ENCODE measurements at regions not wholly inside any gene's neighbourhood (a gene's known extent, or its start where the extent isn't known, plus 50 kb on each side); places are given as distances from the start of the nearest gene placed in this dataset.

GRCh38 chr12:29943683-29944082 is 159.9 kb upstream of the TMTC1 start:
- intact Hi-C loops (cut with DNase I; ENCODE audit: low total_unique reads), result loop anchor here (1.0 kb wide), 1 partner anchor 14 kb away; no protein-coding TSS in a partner anchor
- Histone ChIP-seq H3K27ac (no peak overlapping the region), H3K4me3 (no peak overlapping the region), H3K27me3 (no peaks in the 10 kb centered on the region), H3K4me1 (no peaks in the 10 kb centered on the region), H3K36me3 (no peaks in the 10 kb centered on the region), H3K9me3 (no peaks in the 10 kb centered on the region)
- in situ Hi-C loops (cut with MboI; ENCODE audit: low sequenced_read_pairs in 4 of 4), result no loop called here
- no peak for ATAC-seq
- TF ChIP-seq, protein P1, sequence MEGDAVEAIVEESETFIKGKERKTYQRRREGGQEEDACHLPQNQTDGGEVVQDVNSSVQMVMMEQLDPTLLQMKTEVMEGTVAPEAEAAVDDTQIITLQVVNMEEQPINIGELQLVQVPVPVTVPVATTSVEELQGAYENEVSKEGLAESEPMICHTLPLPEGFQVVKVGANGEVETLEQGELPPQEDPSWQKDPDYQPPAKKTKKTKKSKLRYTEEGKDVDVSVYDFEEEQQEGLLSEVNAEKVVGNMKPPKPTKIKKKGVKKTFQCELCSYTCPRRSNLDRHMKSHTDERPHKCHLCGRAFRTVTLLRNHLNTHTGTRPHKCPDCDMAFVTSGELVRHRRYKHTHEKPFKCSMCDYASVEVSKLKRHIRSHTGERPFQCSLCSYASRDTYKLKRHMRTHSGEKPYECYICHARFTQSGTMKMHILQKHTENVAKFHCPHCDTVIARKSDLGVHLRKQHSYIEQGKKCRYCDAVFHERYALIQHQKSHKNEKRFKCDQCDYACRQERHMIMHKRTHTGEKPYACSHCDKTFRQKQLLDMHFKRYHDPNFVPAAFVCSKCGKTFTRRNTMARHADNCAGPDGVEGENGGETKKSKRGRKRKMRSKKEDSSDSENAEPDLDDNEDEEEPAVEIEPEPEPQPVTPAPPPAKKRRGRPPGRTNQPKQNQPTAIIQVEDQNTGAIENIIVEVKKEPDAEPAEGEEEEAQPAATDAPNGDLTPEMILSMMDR (IDR thresholded peaks at IDR 0.05 in 4 of 5, conservative IDR thresholded peaks at IDR 0.05 in 1 of 5), result no peak
- TF ChIP-seq POLR2A (IDR thresholded peaks at IDR 0.05), result no peak
- no peak for DNase-seq

- ATAC-seq (no peak), DNase-seq (no peak)
- H3K9me3 ChIP-seq, result no peaks in the 10 kb centered on the region
- intact Hi-C loops (cut with DNase I; ENCODE audit: low total_unique reads), result no loop called here
- in situ Hi-C loops (cut with MboI; ENCODE audit: low sequenced_read_pairs in 4 of 4), result no loop called here
- H3K36me3 ChIP-seq, result no peaks in the 10 kb centered on the region
- no peak overlapping the region for H3K27ac ChIP-seq
- no peak overlapping the region for H3K4me3 ChIP-seq
- H3K4me1 ChIP-seq, result no peaks in the 10 kb centered on the region
- no peaks in the 10 kb centered on the region for H3K27me3 ChIP-seq
- TF ChIP-seq POLR2A (IDR thresholded peaks at IDR 0.05), result no peak
- TF ChIP-seq, protein P1 (IDR thresholded peaks at IDR 0.05 in 4 of 5, conservative IDR thresholded peaks at IDR 0.05 in 1 of 5), result no peak
These were observed 157.1 kb upstream of the TMTC1 start for GRCh38 chr12:29940811-29941210.

- intact Hi-C loops (cut with DNase I; ENCODE audit: low total_unique reads), result no loop called here
- TF ChIP-seq, protein P1 (IDR thresholded peaks at IDR 0.05 in 4 of 5, conservative IDR thresholded peaks at IDR 0.05 in 1 of 5), result no peak
- no peak for TF ChIP-seq POLR2A (IDR thresholded peaks at IDR 0.05)
These were observed 146.8 kb upstream of the TMTC1 start for GRCh38 chr12:29930503-29930902.

GRCh38 chr12:29929295-29929694 is 145.6 kb upstream of the TMTC1 start:
- Histone ChIP-seq H3K4me3 (no peak overlapping the region), H3K4me1 (no peaks in the 10 kb centered on the region), H3K27ac (no peak overlapping the region), H3K27me3 (no peaks in the 10 kb centered on the region), H3K9me3 (no peaks in the 10 kb centered on the region), H3K36me3 (no peaks in the 10 kb centered on the region)
- ATAC-seq (no peak), DNase-seq (no peak)
- TF ChIP-seq, protein P1 (IDR thresholded peaks at IDR 0.05 in 4 of 5, conservative IDR thresholded peaks at IDR 0.05 in 1 of 5), result no peak
- intact Hi-C loops (cut with DNase I; ENCODE audit: low total_unique reads), result no loop called here
- in situ Hi-C loops (cut with MboI; ENCODE audit: low sequenced_read_pairs in 4 of 4), result no loop called here

More at GRCh38 chr12:29930503-29930902, 146.8 kb upstream of the TMTC1 start:
- DNase-seq (no peak), ATAC-seq (no peak)
- no peak overlapping the region for H3K4me3 ChIP-seq
- no peaks in the 10 kb centered on the region for H3K4me1 ChIP-seq
- no peaks in the 10 kb centered on the region for H3K27me3 ChIP-seq
- H3K36me3 ChIP-seq, result no peaks in the 10 kb centered on the region
- in situ Hi-C loops (cut with MboI; ENCODE audit: low sequenced_read_pairs in 4 of 4), result no loop called here
- H3K9me3 ChIP-seq, result no peaks in the 10 kb centered on the region
- H3K27ac ChIP-seq, result no peak overlapping the region

- Histone ChIP-seq H3K27me3 (no peaks in the 10 kb centered on the region), H3K27ac (no peak overlapping the region), H3K36me3 (no peaks in the 10 kb centered on the region), H3K4me1 (no peaks in the 10 kb centered on the region), H3K9me3 (no peaks in the 10 kb centered on the region), H3K4me3 (no peak overlapping the region)
- DNase-seq (no peak), ATAC-seq (no peak)
- TF ChIP-seq POLR2A (IDR thresholded peaks at IDR 0.05), result no peak
- TF ChIP-seq, protein P1 (IDR thresholded peaks at IDR 0.05 in 4 of 5, conservative IDR thresholded peaks at IDR 0.05 in 1 of 5), result no peak
- intact Hi-C loops (cut with DNase I; ENCODE audit: low total_unique reads), result no loop called here
- in situ Hi-C loops (cut with MboI; ENCODE audit: low sequenced_read_pairs in 4 of 4), result no loop called here
These were observed 137.6 kb upstream of the TMTC1 start for GRCh38 chr12:29921307-29921706.
